ENCODE measurements at regions not wholly inside any gene's neighbourhood (a gene's known extent, or its start where the extent isn't known, plus 50 kb on each side); places are given as distances from the start of the nearest gene placed in this dataset.

GRCh38 chr10:75314570-75314969 lies 78.8 kb upstream of the COMTD1 start (continued):
- TF ChIP-seq, protein P1, sequence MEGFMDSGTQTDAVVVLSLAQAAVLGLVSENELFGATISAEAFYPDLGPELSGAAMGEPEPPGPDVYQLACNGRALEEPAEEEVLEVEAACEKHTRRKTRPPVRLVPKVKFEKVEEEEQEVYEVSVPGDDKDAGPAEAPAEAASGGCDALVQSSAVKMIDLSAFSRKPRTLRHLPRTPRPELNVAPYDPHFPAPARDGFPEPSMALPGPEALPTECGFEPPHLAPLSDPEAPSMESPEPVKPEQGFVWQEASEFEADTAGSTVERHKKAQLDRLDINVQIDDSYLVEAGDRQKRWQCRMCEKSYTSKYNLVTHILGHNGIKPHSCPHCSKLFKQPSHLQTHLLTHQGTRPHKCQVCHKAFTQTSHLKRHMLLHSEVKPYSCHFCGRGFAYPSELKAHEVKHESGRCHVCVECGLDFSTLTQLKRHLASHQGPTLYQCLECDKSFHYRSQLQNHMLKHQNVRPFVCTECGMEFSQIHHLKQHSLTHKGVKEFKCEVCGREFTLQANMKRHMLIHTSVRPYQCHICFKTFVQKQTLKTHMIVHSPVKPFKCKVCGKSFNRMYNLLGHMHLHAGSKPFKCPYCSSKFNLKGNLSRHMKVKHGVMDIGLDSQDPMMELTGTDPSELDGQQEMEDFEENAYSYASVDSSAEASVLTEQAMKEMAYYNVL (CRISPR knock-in tag; IDR thresholded peaks at IDR 0.05; ENCODE audit: borderline replicate concordance): no peak
- TF ChIP-seq, protein P2, sequence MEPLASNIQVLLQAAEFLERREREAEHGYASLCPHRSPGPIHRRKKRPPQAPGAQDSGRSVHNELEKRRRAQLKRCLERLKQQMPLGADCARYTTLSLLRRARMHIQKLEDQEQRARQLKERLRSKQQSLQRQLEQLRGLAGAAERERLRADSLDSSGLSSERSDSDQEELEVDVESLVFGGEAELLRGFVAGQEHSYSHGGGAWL (CRISPR knock-in tag; IDR thresholded peaks at IDR 0.05): no peak

GRCh38 chr10:75312440-75312839 lies 76.7 kb upstream of the COMTD1 start:
- no peaks in the 10 kb centered on the region for H4K20me1 ChIP-seq (ENCODE audit: insufficient read depth, low read length)
- BruUV-seq (replicated peaks): no TSS peak
- H3K4me1 ChIP-seq (ENCODE audit: insufficient read depth, low read length): no peaks in the 10 kb centered on the region
- no peaks in the 10 kb centered on the region for H3K79me2 ChIP-seq (ENCODE audit: insufficient read depth, low read length)
- intact Hi-C loops (cut with micrococcal nuclease; ENCODE audit: unreplicated experiment): no loop called here
- ChIA-PET CTCF (ENCODE audit: low intra/inter-chr PET ratio, low total read pairs) (no interaction called here), POLR2A (no interaction called here)
- no peak overlapping the region for H3K4me3 ChIP-seq (replicated peaks in 1 of 3; ENCODE audit: insufficient read depth in 1 of 3, low read depth in 2 of 3, low read length in 3 of 3)
- H3K36me3 ChIP-seq (replicated peaks in 1 of 2; ENCODE audit: control insufficient read depth in 1 of 2, insufficient read depth in 2 of 2, low read length in 2 of 2): no peaks in the 10 kb centered on the region
- no peaks in the 10 kb centered on the region for H3K9me3 ChIP-seq (ENCODE audit: low read length)
- FAIRE-seq: no peak
- in situ Hi-C loops (cut with HindIII; ENCODE audit: extremely low pct_ligation_motif_present, low pct_unique_long_range_greater_than_20kb): no loop called here
- ATAC-seq: no peak
- H3K4me2 ChIP-seq (ENCODE audit: low read depth, low read length): no peak overlapping the region
- no peaks in the 10 kb centered on the region; a peak in 1 of 5 replicates for H3K27me3 ChIP-seq (ENCODE audit: control insufficient read depth in 1 of 2, insufficient read depth in 2 of 2, low read length in 2 of 2)
- H3K9ac ChIP-seq (ENCODE audit: insufficient read depth, low read depth, low read length): no peak overlapping the region
- DNase-seq (ENCODE audit: low spot score): no peak
- no peak overlapping the region for H2AFZ ChIP-seq (ENCODE audit: low read length)
- no peak overlapping the region for H3K27ac ChIP-seq (ENCODE audit: extremely low read length, insufficient read depth, low read length)
- TF ChIP-seq ZNF670 (CRISPR knock-in tag; IDR thresholded peaks at IDR 0.05; ENCODE audit: borderline replicate concordance): no peak
- TF ChIP-seq HMG20A (CRISPR knock-in tag; IDR thresholded peaks at IDR 0.05; ENCODE audit: borderline replicate concordance): no peak
- TF ChIP-seq NFIC (IDR thresholded peaks at IDR 0.05; ENCODE audit: low read length): no peak
- TF ChIP-seq ARID5B (CRISPR knock-in tag; IDR thresholded peaks at IDR 0.05): no peak
- no peak for TF ChIP-seq THYN1 (CRISPR knock-in tag; IDR thresholded peaks at IDR 0.05; ENCODE audit: borderline replicate concordance, low read depth)
- no peak for TF ChIP-seq RBM39 (IDR thresholded peaks at IDR 0.05; ENCODE audit: low read depth, low read length, poor library complexity, severe bottlenecking)
- TF ChIP-seq RXRA (CRISPR knock-in tag; IDR thresholded peaks at IDR 0.05): no peak
- no peak for TF ChIP-seq ZNF281 (CRISPR knock-in tag; IDR thresholded peaks at IDR 0.05; ENCODE audit: borderline replicate concordance)
- no peak for TF ChIP-seq LBX2 (CRISPR knock-in tag; IDR thresholded peaks at IDR 0.05; ENCODE audit: borderline replicate concordance)
- no peak for TF ChIP-seq ZFP36 (IDR thresholded peaks at IDR 0.05; ENCODE audit: borderline replicate concordance, low read depth, low read length, partially characterized antibody)

Measured in HepG2 (cell line).